IPS-18a (cell line): ENCODE measurements at regions not wholly inside any gene's neighbourhood (a gene's known extent, or its start where the extent isn't known, plus 50 kb on each side); places are given as distances from the start of the nearest gene placed in this dataset.
"Not testable (repeated sequence)": the region's sequence is repeated elsewhere in the genome, so short reads cannot be mapped to it uniquely, and the experiment has no call there.

Source experiments
- H3K27ac ChIP-seq: one replicate; pipeline ENCODE4 v1.5.1; 2013; ENCODE audit warnings: low read length
- H3K27me3 ChIP-seq: one replicate; pipeline ENCODE4 v1.6.1; 2013; ENCODE audit warnings: mild to moderate bottlenecking, low read length; ENCODE audit not compliant: control insufficient read depth, insufficient read depth
- H3K36me3 ChIP-seq: one replicate; pipeline ENCODE4 v1.6.1; 2013; ENCODE audit warnings: low read depth, low read length; ENCODE audit not compliant: control insufficient read depth
- H3K4me1 ChIP-seq: one replicate; pipeline ENCODE4 v1.6.1; 2013; ENCODE audit warnings: low read depth, low read length; ENCODE audit not compliant: control insufficient read depth
- H3K4me3 ChIP-seq: one replicate; pipeline ENCODE4 v1.5.1; 2013; ENCODE audit warnings: low read length
- H3K9ac ChIP-seq: one replicate; pipeline ENCODE4 v1.6.1; 2013; ENCODE audit warnings: mild to moderate bottlenecking, low read length, moderate library complexity
- H3K9me3 ChIP-seq: one replicate; pipeline ENCODE4 v1.6.1; 2013; ENCODE audit warnings: low read depth, low read length; ENCODE audit not compliant: control insufficient read depth

GRCh38 chrX:115840729-115841409 lies 279.9 kb downstream of the PLS3 start:
- H3K27me3 ChIP-seq, H3K27ac ChIP-seq, H3K36me3 ChIP-seq, H3K9me3 ChIP-seq, H3K9ac ChIP-seq, H3K4me3 ChIP-seq, H3K4me1 ChIP-seq: not testable (repeated sequence)

GRCh38 chrX:115850986-115851385 lies 290.0 kb downstream of the PLS3 start:
- not testable (repeated sequence) for H3K27me3 ChIP-seq, H3K9ac ChIP-seq, H3K36me3 ChIP-seq, H3K4me3 ChIP-seq, H3K4me1 ChIP-seq, H3K27ac ChIP-seq, H3K9me3 ChIP-seq

- H3K27me3 ChIP-seq, H3K36me3 ChIP-seq, H3K9me3 ChIP-seq, H3K4me3 ChIP-seq, H3K4me1 ChIP-seq, H3K27ac ChIP-seq, H3K9ac ChIP-seq: not testable (repeated sequence)
These were observed 292.3 kb downstream of the PLS3 start for GRCh38 chrX:115853260-115853659.

GRCh38 chrX:115881170-115881569 lies 289.4 kb upstream of the AGTR2 start:
- H3K27ac ChIP-seq, H3K9ac ChIP-seq, H3K27me3 ChIP-seq, H3K9me3 ChIP-seq, H3K4me1 ChIP-seq, H3K36me3 ChIP-seq, H3K4me3 ChIP-seq: not testable (repeated sequence)

- not testable (repeated sequence) for H3K27ac ChIP-seq, H3K9ac ChIP-seq, H3K9me3 ChIP-seq, H3K4me1 ChIP-seq, H3K36me3 ChIP-seq, H3K4me3 ChIP-seq, H3K27me3 ChIP-seq
These were observed 286.4 kb upstream of the AGTR2 start for GRCh38 chrX:115884121-115884520.

- not testable (repeated sequence) for H3K4me3 ChIP-seq, H3K36me3 ChIP-seq, H3K9ac ChIP-seq, H3K4me1 ChIP-seq, H3K9me3 ChIP-seq, H3K27me3 ChIP-seq, H3K27ac ChIP-seq
These were observed 282.5 kb upstream of the AGTR2 start for GRCh38 chrX:115888041-115888440.

GRCh38 chrX:115888519-115888918 lies 282.0 kb upstream of the AGTR2 start:
- H3K9ac ChIP-seq, H3K27ac ChIP-seq, H3K9me3 ChIP-seq, H3K36me3 ChIP-seq, H3K27me3 ChIP-seq, H3K4me3 ChIP-seq, H3K4me1 ChIP-seq: not testable (repeated sequence)

GRCh38 chrX:115889121-115889890 lies 281.2 kb upstream of the AGTR2 start:
- Histone ChIP-seq H3K27ac (no peak overlapping the region), H3K9ac (no peak overlapping the region), H3K4me1 (peaks cover 6% of the 10 kb centered on the region), H3K27me3 (no peaks in the 10 kb centered on the region), H3K36me3 (no peaks in the 10 kb centered on the region), H3K4me3 (no peak overlapping the region), H3K9me3 (no peaks in the 10 kb centered on the region)

GRCh38 chrX:115892056-115892708 lies 278.4 kb upstream of the AGTR2 start:
- Histone ChIP-seq H3K27ac (no peak overlapping the region), H3K9me3 (no peaks in the 10 kb centered on the region), H3K27me3 (no peaks in the 10 kb centered on the region), H3K4me1 (peaks cover 6% of the 10 kb centered on the region), H3K36me3 (no peaks in the 10 kb centered on the region), H3K9ac (no peak overlapping the region), H3K4me3 (no peak overlapping the region)

- Histone ChIP-seq H3K4me3 (no peak overlapping the region), H3K9ac (no peak overlapping the region), H3K4me1 (peaks cover 6% of the 10 kb centered on the region), H3K27ac (no peak overlapping the region), H3K36me3 (no peaks in the 10 kb centered on the region), H3K27me3 (no peaks in the 10 kb centered on the region), H3K9me3 (no peaks in the 10 kb centered on the region)
These were observed 277.5 kb upstream of the AGTR2 start for GRCh38 chrX:115892787-115893671.

- Histone ChIP-seq H3K36me3 (no peaks in the 10 kb centered on the region), H3K4me3 (no peak overlapping the region)
These were observed 276.5 kb upstream of the AGTR2 start for GRCh38 chrX:115894087-115894486.

More at GRCh38 chrX:115894087-115894486, 276.5 kb upstream of the AGTR2 start:
- no peak overlapping the region for H3K9ac ChIP-seq
- peaks cover 9% of the 10 kb centered on the region for H3K4me1 ChIP-seq
- H3K9me3 ChIP-seq = no peaks in the 10 kb centered on the region
- H3K27ac ChIP-seq = no peak overlapping the region
- no peaks in the 10 kb centered on the region for H3K27me3 ChIP-seq
